ENCODE measurements at regions not wholly inside any gene's neighbourhood (a gene's known extent, or its start where the extent isn't known, plus 50 kb on each side); places are given as distances from the start of the nearest gene placed in this dataset.

DNA sequence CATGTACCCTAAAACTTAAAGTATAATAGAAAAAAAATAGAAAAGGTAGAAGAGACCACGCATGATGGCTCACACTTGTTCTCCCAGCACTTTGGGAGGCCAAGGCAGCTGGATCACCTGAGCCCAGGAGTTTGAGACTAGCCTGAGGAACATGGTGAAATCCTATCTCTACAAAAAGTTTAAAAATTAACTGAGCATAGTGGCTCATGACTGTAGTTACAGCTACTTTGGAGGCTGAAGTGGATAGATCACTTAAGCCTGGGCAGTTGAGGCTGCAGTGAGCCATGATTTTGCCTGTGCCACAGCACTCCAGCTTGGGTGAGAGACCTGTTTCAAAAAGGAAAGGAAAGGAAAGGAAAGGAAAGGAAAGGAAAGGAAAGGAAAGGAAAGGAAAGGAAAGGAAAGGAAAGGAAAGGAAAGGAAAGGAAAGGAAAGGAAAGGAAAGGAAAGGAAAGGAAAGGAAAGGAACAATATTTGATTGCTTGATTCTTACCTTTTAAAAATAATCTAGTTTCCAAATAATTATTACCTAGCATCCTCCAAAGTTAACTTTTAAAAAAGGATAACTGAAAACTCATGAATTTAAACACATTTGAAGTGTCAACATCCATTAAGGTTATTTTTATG is 99.9 kb upstream of the PAX6 start:
- Mint-ChIP-seq H3K4me1 (no peaks in the 10 kb centered on the region), H3K36me3 (no peaks in the 10 kb centered on the region), H3K27ac (peak overlapping the region in 1 of 10 donors; percentile 77), H3K4me3 (no peak overlapping the region), H3K27me3 (peaks cover 10 to 37% (median 25%) of the 10 kb centered on the region in 5 donors), H3K9me3 (peaks cover 0 to 11% (median 4%) of the 10 kb centered on the region in 9 donors)
- ATAC-seq (no peak), DNase-seq (no peak)
- POLR2A ChIA-PET, result no interaction called here

DNA sequence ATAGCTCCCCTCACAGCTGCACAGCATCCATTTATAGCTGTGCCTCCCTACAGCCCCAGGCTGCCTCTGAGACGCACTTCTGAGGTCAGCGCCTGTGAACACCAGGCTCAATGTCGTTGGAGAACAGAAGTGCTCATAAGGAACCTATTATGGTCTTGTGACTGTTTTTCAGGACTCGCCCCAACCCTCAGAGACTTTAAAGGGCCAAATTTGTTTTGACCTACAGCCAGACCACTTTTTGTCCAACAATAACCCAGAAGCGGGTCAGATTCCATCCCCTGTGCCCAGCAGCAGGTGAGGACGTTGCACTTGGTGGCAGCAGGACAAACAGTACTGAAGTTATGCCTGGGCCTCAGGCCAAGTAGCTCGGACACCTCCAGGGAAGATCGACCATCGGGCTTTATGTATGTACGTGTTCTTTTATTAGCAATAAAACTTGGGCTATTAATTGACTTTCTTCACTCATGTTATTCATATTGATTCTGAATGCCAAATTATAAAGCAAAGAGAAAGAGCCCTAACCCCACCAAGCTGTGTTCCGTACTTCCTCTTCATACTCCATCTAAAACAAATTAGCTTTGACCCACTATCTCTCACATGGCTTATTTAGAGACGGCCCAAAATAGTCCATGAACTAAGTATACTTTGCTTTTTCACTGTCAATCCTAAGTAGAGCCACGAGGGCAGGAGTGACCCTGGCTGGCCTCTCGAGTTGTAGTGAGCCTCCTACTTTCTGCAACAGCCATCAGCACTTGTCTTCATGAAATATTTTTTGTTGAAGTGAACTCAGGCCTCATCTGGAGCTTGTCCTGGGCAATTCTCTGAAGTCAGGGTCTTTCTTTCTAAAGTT is 92.3 kb upstream of the PAX6 start:
- H3K36me3 Mint-ChIP-seq, result peaks cover 0 to 10% (median 0%) of the 10 kb centered on the region in 3 donors
- ATAC-seq, result no peak

GRCh38 chr11:31902706-31903105 is 91.6 kb upstream of the PAX6 start:
- peaks cover 16 to 66% (median 31%) of the 10 kb centered on the region in 5 donors for H3K27me3 Mint-ChIP-seq
- DNase-seq, result no peak
- peaks cover 0 to 10% (median 0%) of the 10 kb centered on the region in 3 donors for H3K36me3 Mint-ChIP-seq

More for the DNA sequence above, 92.3 kb upstream of the PAX6 start:
- Mint-ChIP-seq H3K4me1 (no peaks in the 10 kb centered on the region), H3K9me3 (peaks cover 0 to 13% (median 4%) of the 10 kb centered on the region in 9 donors), H3K4me3 (no peak overlapping the region), H3K27ac (no peak overlapping the region), H3K27me3 (peaks cover 15 to 60% (median 28%) of the 10 kb centered on the region in 5 donors)
- no peak for DNase-seq
- POLR2A ChIA-PET, result no interaction called here

GRCh38 chr11:31895926-31896325 is 84.8 kb upstream of the PAX6 start:
- peaks cover 0 to 10% (median 0%) of the 10 kb centered on the region in 3 donors for H3K36me3 Mint-ChIP-seq
- ATAC-seq (no peak), DNase-seq (no peak)
- H3K27me3 Mint-ChIP-seq, result peaks cover 7 to 55% (median 23%) of the 10 kb centered on the region in 5 donors
- H3K9me3 Mint-ChIP-seq, result peaks cover 0 to 7% (median 0%) of the 10 kb centered on the region in 9 donors
- no peaks in the 10 kb centered on the region for H3K4me1 Mint-ChIP-seq
- POLR2A ChIA-PET, result no interaction called here
- no peak overlapping the region for H3K27ac Mint-ChIP-seq
- H3K4me3 Mint-ChIP-seq, result no peak overlapping the region

More at GRCh38 chr11:31902706-31903105, 91.6 kb upstream of the PAX6 start:
- no peak for ATAC-seq
- peaks cover 0 to 13% (median 4%) of the 10 kb centered on the region in 9 donors for H3K9me3 Mint-ChIP-seq
- H3K4me3 Mint-ChIP-seq, result no peak overlapping the region
- H3K4me1 Mint-ChIP-seq, result no peaks in the 10 kb centered on the region
- H3K27ac Mint-ChIP-seq, result no peak overlapping the region
- POLR2A ChIA-PET, result no interaction called here

DNA sequence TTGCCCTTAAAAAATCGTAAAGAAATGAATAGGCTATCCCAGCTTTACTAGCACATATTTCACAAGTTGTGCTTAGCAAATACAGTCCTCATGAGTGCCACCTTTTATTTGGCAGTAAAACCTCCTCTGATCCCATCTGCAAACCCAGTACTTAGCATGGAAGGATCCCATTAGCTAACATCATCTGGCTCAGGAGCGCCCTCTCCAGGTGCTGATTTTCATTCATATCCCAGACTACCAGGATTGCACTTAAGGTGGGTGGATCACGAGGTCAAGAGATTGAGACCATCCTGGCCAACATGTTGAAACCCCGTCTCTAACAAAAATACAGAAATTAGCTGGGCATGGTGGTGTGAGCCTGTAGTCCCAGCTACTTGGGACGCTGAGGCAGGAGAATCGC is 76.1 kb upstream of the PAX6 start:
- H3K9me3 Mint-ChIP-seq, result no peaks in the 10 kb centered on the region
- H3K4me1 Mint-ChIP-seq, result no peaks in the 10 kb centered on the region
- H3K27ac Mint-ChIP-seq, result no peak overlapping the region
- H3K27me3 Mint-ChIP-seq, result peaks cover 9 to 46% (median 14%) of the 10 kb centered on the region in 5 donors
- ATAC-seq, result no peak
- no peak for DNase-seq
- no peaks in the 10 kb centered on the region for H3K36me3 Mint-ChIP-seq
- POLR2A ChIA-PET, result no interaction called here
- H3K4me3 Mint-ChIP-seq, result no peak overlapping the region

- Mint-ChIP-seq H3K4me3 (no peak overlapping the region), H3K27me3 (peaks cover 11 to 57% (median 18%) of the 10 kb centered on the region in 5 donors), H3K9me3 (peaks cover 0 to 3% (median 0%) of the 10 kb centered on the region in 9 donors), H3K27ac (no peak overlapping the region), H3K36me3 (no peaks in the 10 kb centered on the region), H3K4me1 (no peaks in the 10 kb centered on the region)
- POLR2A ChIA-PET, result no interaction called here
- ATAC-seq, result no peak
- DNase-seq, result no peak
Observed at GRCh38 chr11:31884080-31884479, 73.0 kb upstream of the PAX6 start.

DNA sequence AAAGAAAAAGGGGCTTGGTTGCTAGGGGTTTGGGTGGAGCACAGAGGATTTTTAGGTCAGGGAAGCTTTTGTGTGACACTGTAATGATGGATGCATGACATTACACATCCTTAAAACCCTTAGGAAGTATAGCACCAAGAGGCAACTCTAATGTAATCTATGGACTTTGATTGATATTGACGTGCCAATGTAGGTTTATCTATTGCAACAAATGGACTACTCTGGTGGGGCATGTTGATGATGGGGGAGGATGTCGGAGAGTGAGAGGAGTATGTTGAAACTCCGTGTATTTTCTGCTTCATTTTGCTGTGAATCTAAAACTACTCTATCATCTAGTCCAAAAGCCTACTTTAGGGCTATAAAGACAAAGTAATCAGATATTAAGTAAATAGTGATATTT is 72.3 kb upstream of the PAX6 start:
- POLR2A ChIA-PET, result no interaction called here
- Mint-ChIP-seq H3K4me1 (no peaks in the 10 kb centered on the region), H3K27ac (no peak overlapping the region), H3K36me3 (no peaks in the 10 kb centered on the region), H3K9me3 (peaks cover 0 to 3% (median 0%) of the 10 kb centered on the region in 9 donors), H3K4me3 (no peak overlapping the region), H3K27me3 (peaks cover 12 to 63% (median 21%) of the 10 kb centered on the region in 5 donors)
- DNase-seq (no peak), ATAC-seq (no peak)

DNA sequence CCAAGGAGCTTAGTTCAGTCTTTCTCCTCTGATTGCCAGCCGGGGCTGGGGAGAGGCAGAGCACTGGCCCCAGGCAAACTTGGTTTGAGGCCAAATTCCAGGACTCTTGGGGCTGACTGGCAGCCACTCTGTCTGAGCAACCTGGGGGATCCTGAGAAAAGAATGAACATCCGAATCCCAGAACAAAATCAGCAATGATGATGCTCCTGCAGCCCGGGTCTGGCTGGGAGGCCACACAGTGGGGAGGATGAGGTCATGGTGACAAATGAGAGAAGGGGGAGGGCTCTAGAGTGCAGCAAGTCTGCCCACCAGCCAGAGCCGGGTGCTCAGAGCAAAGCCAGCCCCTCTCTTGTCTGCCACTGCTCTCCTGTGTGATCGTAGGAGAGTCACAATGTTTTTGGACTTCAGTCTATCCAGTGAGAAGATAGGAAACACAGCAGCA is 71.8 kb upstream of the PAX6 start:
- H3K9me3 Mint-ChIP-seq, result peaks cover 0 to 3% (median 0%) of the 10 kb centered on the region in 9 donors
- H3K4me1 Mint-ChIP-seq, result no peaks in the 10 kb centered on the region
- H3K36me3 Mint-ChIP-seq, result no peaks in the 10 kb centered on the region
- ATAC-seq, result no peak
- peaks cover 11 to 64% (median 21%) of the 10 kb centered on the region in 5 donors for H3K27me3 Mint-ChIP-seq
- no peak overlapping the region for H3K4me3 Mint-ChIP-seq
- POLR2A ChIA-PET, result no interaction called here
- no peak overlapping the region for H3K27ac Mint-ChIP-seq
- DNase-seq, result no peak

DNA sequence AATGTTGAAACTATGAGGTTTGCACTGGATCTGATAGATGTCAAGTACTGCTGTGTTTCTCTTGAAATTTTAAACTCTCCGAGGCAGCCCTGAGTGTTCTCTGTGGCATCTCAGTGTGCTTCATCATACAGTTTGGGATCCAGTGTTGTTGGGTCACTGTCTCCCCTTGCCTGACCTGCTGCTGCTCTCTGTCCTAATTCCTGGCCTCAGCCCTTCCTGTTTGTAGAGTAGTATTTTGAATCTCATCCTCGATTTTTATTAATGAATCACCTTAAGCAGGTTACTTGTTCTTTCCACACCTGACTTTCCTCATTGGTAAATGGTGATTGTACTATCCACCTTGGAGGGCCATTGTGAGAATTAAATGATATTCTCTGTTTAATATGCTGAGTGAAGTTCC is 70.7 kb upstream of the PAX6 start:
- DNase-seq (no peak), ATAC-seq (no peak)
- H3K9me3 Mint-ChIP-seq, result peaks cover 0 to 3% (median 0%) of the 10 kb centered on the region in 9 donors
- no peak overlapping the region for H3K27ac Mint-ChIP-seq
- no peak overlapping the region for H3K4me3 Mint-ChIP-seq
- no peaks in the 10 kb centered on the region for H3K4me1 Mint-ChIP-seq
- POLR2A ChIA-PET, result no interaction called here
- H3K27me3 Mint-ChIP-seq, result peaks cover 9 to 64% (median 25%) of the 10 kb centered on the region in 5 donors
- no peaks in the 10 kb centered on the region for H3K36me3 Mint-ChIP-seq

GRCh38 chr11:31879681-31880080 is 68.6 kb upstream of the PAX6 start:
- Mint-ChIP-seq H3K27me3 (peaks cover 12 to 69% (median 34%) of the 10 kb centered on the region in 5 donors), H3K27ac (no peak overlapping the region), H3K4me1 (no peaks in the 10 kb centered on the region), H3K9me3 (peaks cover 0 to 3% (median 0%) of the 10 kb centered on the region in 9 donors), H3K36me3 (no peaks in the 10 kb centered on the region), H3K4me3 (no peak overlapping the region)
- ATAC-seq, result no peak
- no peak for DNase-seq
- POLR2A ChIA-PET, result no interaction called here

- Mint-ChIP-seq H3K27me3 (peaks cover 15 to 76% (median 31%) of the 10 kb centered on the region in 5 donors), H3K27ac (no peak overlapping the region), H3K4me3 (no peak overlapping the region), H3K36me3 (no peaks in the 10 kb centered on the region), H3K4me1 (no peaks in the 10 kb centered on the region), H3K9me3 (peaks cover 0 to 3% (median 0%) of the 10 kb centered on the region in 9 donors)
- POLR2A ChIA-PET, result no interaction called here
- DNase-seq (no peak), ATAC-seq (no peak)
Observed at GRCh38 chr11:31877863-31878262, 66.7 kb upstream of the PAX6 start.

DNA sequence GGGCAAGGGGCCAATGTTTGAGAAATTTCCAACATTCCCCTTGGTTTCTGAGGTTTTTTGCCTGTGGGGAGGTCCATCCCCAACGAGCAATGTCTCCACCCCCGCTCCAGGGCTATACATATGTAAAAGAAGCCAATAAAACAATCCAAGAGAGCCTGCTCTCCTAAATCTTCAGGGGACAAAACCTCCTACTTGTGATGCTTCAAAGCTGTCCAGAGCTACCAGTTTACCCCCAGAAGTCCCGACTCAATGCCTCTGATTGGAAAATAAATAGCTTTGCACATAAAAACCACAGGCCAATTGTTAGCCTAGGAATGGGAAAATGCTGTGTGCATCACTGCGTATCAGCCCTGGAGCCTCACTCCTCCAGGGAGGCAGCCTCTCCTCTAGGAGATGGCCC is 66.0 kb upstream of the PAX6 start:
- no peaks in the 10 kb centered on the region for H3K4me1 Mint-ChIP-seq
- DNase-seq (no peak), ATAC-seq (no peak)
- H3K36me3 Mint-ChIP-seq, result no peaks in the 10 kb centered on the region
- no peak overlapping the region for H3K4me3 Mint-ChIP-seq
- H3K27me3 Mint-ChIP-seq, result peaks cover 15 to 76% (median 34%) of the 10 kb centered on the region in 5 donors
- POLR2A ChIA-PET, result no interaction called here
- H3K27ac Mint-ChIP-seq, result no peak overlapping the region
- H3K9me3 Mint-ChIP-seq, result peaks cover 0 to 3% (median 0%) of the 10 kb centered on the region in 9 donors

GRCh38 chr11:31875866-31876560 is 64.9 kb upstream of the PAX6 start:
- no peak for ATAC-seq

More at GRCh38 chr11:31875866-31876560, 64.9 kb upstream of the PAX6 start:
- no peak overlapping the region for H3K4me3 Mint-ChIP-seq
- H3K9me3 Mint-ChIP-seq, result peaks cover 0 to 3% (median 0%) of the 10 kb centered on the region in 9 donors
- H3K36me3 Mint-ChIP-seq, result no peaks in the 10 kb centered on the region
- POLR2A ChIA-PET, result no interaction called here
- peaks cover 14 to 73% (median 36%) of the 10 kb centered on the region in 5 donors for H3K27me3 Mint-ChIP-seq
- no peak for DNase-seq
- H3K27ac Mint-ChIP-seq, result no peak overlapping the region
- peaks cover 0 to 2% (median 0%) of the 10 kb centered on the region in 4 donors for H3K4me1 Mint-ChIP-seq
